ENCODE measurements at regions not wholly inside any gene's neighbourhood (a gene's known extent, or its start where the extent isn't known, plus 50 kb on each side); places are given as distances from the start of the nearest gene placed in this dataset.

DNA sequence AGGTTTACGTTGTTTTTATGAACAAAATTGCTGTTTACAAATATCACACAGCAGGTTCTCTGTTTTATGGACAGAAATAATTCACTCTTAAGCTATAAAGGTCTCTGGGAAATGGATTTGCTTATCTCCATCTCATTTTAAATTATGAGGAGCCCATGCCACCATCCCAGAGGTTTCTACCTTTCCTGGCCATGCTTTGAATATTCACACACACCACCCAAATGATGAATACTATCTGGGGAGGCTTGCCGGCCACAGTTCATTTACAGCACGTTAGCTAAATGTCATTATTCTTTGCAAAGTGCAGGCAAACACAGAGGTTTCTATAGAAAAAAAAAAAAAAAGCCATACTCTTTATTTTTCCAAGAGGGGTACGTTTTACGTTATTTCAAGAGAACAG, 1446.7 kb downstream of the FAM181B start:
- no peak for TF ChIP-seq NFIC (IDR thresholded peaks at IDR 0.05)
- TF ChIP-seq, protein P1, sequence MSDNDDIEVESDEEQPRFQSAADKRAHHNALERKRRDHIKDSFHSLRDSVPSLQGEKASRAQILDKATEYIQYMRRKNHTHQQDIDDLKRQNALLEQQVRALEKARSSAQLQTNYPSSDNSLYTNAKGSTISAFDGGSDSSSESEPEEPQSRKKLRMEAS (IDR thresholded peaks at IDR 0.05) = no peak
- no peak for TF ChIP-seq ZBTB7A (IDR thresholded peaks at IDR 0.05; ENCODE audit: low read depth)
- no peak for TF ChIP-seq EP300 (IDR thresholded peaks at IDR 0.05; ENCODE audit: borderline replicate concordance)
- TF ChIP-seq, protein P2, sequence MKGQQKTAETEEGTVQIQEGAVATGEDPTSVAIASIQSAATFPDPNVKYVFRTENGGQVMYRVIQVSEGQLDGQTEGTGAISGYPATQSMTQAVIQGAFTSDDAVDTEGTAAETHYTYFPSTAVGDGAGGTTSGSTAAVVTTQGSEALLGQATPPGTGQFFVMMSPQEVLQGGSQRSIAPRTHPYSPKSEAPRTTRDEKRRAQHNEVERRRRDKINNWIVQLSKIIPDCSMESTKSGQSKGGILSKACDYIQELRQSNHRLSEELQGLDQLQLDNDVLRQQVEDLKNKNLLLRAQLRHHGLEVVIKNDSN (IDR thresholded peaks at IDR 0.05) = no peak
- TF ChIP-seq TAF1 (IDR thresholded peaks at IDR 0.05; ENCODE audit: low read depth) = no peak
- TF ChIP-seq TCF12 (IDR thresholded peaks at IDR 0.05; ENCODE audit: low read depth) = no peak
- TF ChIP-seq CEBPB (IDR thresholded peaks at IDR 0.05) = no peak
- TF ChIP-seq TEAD4 (IDR thresholded peaks at IDR 0.05) = no peak
- TF ChIP-seq, protein P3, sequence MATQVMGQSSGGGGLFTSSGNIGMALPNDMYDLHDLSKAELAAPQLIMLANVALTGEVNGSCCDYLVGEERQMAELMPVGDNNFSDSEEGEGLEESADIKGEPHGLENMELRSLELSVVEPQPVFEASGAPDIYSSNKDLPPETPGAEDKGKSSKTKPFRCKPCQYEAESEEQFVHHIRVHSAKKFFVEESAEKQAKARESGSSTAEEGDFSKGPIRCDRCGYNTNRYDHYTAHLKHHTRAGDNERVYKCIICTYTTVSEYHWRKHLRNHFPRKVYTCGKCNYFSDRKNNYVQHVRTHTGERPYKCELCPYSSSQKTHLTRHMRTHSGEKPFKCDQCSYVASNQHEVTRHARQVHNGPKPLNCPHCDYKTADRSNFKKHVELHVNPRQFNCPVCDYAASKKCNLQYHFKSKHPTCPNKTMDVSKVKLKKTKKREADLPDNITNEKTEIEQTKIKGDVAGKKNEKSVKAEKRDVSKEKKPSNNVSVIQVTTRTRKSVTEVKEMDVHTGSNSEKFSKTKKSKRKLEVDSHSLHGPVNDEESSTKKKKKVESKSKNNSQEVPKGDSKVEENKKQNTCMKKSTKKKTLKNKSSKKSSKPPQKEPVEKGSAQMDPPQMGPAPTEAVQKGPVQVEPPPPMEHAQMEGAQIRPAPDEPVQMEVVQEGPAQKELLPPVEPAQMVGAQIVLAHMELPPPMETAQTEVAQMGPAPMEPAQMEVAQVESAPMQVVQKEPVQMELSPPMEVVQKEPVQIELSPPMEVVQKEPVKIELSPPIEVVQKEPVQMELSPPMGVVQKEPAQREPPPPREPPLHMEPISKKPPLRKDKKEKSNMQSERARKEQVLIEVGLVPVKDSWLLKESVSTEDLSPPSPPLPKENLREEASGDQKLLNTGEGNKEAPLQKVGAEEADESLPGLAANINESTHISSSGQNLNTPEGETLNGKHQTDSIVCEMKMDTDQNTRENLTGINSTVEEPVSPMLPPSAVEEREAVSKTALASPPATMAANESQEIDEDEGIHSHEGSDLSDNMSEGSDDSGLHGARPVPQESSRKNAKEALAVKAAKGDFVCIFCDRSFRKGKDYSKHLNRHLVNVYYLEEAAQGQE (IDR thresholded peaks at IDR 0.05; ENCODE audit: low read depth) = no peak
- TF ChIP-seq CREB1 (IDR thresholded peaks at IDR 0.05; ENCODE audit: low read depth) = no peak
- TF ChIP-seq EGR1 (IDR thresholded peaks at IDR 0.05) = no peak
- no peak for TF ChIP-seq FOXM1 (IDR thresholded peaks at IDR 0.05; ENCODE audit: borderline replicate concordance, low read depth)
- TF ChIP-seq RAD21 (IDR thresholded peaks at IDR 0.05; ENCODE audit: low read depth) = no peak
- no peak for TF ChIP-seq YY1 (IDR thresholded peaks at IDR 0.05; ENCODE audit: low read depth)

DNA sequence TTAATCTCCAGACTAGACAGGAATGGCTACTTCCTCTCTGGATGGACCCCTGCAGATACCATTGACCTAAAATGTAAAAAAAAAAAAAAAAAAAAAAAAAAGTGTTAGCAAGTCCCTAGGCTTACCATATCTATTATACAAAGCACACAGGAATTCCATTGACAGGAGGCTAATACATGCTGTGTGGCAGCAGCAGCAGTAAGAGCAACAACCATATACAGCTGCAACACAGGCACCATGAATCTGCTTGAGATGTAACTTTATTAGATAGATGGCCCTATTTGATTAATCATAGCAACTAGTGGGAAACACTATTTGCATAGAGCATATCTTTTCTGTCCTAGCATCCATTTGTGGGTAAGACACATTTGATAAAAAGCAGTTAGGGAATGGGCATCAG, 1447.1 kb downstream of the FAM181B start:
- no peak for TF ChIP-seq TEAD4 (IDR thresholded peaks at IDR 0.05)
- no peak for TF ChIP-seq ZBTB7A (IDR thresholded peaks at IDR 0.05; ENCODE audit: low read depth)
- no peak for TF ChIP-seq NFIC (IDR thresholded peaks at IDR 0.05)
- TF ChIP-seq FOXM1 (IDR thresholded peaks at IDR 0.05; ENCODE audit: borderline replicate concordance, low read depth) = no peak

DNA sequence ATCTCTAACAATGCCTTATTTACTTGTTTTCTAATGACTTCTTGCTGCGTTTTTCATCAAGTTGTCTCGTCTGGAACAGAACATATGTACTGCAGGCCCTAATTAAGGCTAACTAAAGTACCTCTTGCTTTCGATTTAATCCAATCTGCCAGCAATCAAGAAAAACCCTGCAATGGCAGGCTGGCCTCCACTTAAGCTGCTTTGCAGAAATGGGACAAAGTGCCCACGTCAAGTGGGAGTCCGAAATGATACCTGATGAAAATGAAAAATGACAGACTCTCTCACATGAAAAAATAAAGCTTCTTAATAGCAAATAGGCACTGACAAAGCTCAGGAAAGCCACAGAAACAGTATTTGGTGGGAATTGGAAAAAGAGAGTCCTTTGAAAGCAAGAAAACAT, 1454.7 kb downstream of the FAM181B start:
- no peak for TF ChIP-seq YY1 (IDR thresholded peaks at IDR 0.05; ENCODE audit: low read depth)
- no peak for TF ChIP-seq NFIC (IDR thresholded peaks at IDR 0.05)
- no peak for TF ChIP-seq RAD21 (IDR thresholded peaks at IDR 0.05; ENCODE audit: low read depth)

DNA sequence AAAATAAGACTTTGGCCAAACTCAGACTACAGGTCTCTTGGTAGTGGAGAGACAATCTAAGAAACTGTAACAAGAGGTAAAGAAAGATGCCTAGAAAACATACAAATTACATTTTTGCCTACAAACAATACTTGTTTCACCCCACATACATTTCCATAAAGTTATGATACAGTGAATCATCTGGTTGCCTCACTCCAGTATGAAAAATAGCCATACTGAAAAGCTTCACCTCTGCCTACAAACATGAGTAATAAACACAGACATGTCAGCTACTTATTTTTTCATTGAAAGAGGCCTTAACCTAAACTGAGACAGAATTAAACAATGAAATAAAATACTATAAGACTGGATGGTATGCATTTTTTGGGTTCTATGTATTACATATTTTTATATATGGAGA, 1463.0 kb downstream of the FAM181B start:
- TF ChIP-seq ZBTB7A (IDR thresholded peaks at IDR 0.05; ENCODE audit: low read depth) = no peak
- no peak for TF ChIP-seq RAD21 (IDR thresholded peaks at IDR 0.05; ENCODE audit: low read depth)

DNA sequence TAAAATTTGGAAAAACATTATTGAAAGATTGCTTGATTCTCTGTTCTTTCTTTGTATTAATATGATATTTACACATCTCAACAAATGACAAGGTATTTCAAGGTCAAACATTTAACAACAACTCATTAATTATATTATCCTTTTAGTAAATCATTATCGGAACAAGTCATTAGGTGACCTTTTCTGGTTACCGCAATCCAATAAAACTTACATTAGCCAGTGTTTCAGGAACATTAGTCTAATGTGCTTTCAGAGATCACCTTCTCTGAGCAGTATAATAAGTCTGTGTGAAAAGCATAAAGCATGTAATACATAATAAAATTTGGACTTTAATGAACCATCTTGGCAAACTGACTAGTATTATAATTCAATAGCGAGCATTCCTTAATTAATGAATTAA, 1466.4 kb downstream of the FAM181B start:
- TF ChIP-seq TCF12 (IDR thresholded peaks at IDR 0.05; ENCODE audit: low read depth) (no peak), CEBPB (IDR thresholded peaks at IDR 0.05) (no peak), CREB1 (IDR thresholded peaks at IDR 0.05; ENCODE audit: low read depth) (no peak), YY1 (IDR thresholded peaks at IDR 0.05; ENCODE audit: low read depth) (no peak), ZBTB7A (IDR thresholded peaks at IDR 0.05; ENCODE audit: low read depth) (no peak), NFIC (IDR thresholded peaks at IDR 0.05) (no peak), EGR1 (IDR thresholded peaks at IDR 0.05) (no peak)

DNA sequence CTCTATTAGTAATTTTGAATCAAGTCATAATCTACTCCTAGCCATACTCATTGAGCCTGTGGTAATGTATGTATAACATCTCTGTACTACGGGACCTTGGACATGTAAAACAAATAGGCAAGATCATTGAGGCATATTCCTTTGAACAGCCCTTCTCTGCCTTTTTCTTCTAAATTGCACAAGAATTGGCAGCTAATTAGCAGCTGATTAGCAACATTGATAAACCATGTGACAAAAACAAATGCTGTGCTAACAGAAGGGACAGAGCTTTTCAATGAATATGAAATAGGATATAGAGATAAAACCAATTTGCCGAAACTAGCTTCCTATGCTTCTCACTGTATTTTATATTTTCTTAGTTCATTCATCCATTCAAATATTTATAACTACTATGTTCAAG, 1474.2 kb downstream of the FAM181B start:
- TF ChIP-seq EP300 (IDR thresholded peaks at IDR 0.05; ENCODE audit: borderline replicate concordance) (no peak), TAF1 (IDR thresholded peaks at IDR 0.05; ENCODE audit: low read depth) (no peak), NFIC (IDR thresholded peaks at IDR 0.05) (no peak)
- TF ChIP-seq, protein P1 (IDR thresholded peaks at IDR 0.05) = no peak

DNA sequence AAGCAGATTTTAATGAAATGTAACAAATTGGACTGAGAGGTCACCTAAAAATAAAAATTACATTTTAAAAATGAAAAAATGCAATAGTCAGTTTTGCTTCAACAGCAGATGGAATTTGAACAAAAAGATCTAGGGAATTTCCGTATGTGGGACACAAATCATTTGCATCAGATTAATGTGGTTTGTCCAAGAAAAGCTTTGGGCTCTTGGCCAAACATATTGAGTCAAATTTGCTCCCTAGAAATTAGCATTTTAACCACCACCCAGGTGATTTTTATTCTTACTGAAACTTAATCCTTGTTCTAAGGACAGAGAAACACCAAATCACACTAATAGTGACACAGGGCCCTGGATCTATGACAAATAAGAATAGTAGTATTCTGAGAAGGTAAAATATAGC, 1477.8 kb downstream of the FAM181B start:
- TF ChIP-seq CREB1 (IDR thresholded peaks at IDR 0.05; ENCODE audit: low read depth) = no peak
- TF ChIP-seq, protein P1 (IDR thresholded peaks at IDR 0.05) = no peak
- TF ChIP-seq RAD21 (IDR thresholded peaks at IDR 0.05; ENCODE audit: low read depth) = no peak
- TF ChIP-seq CEBPB (IDR thresholded peaks at IDR 0.05) = no peak
- no peak for TF ChIP-seq FOXM1 (IDR thresholded peaks at IDR 0.05; ENCODE audit: borderline replicate concordance, low read depth)

DNA sequence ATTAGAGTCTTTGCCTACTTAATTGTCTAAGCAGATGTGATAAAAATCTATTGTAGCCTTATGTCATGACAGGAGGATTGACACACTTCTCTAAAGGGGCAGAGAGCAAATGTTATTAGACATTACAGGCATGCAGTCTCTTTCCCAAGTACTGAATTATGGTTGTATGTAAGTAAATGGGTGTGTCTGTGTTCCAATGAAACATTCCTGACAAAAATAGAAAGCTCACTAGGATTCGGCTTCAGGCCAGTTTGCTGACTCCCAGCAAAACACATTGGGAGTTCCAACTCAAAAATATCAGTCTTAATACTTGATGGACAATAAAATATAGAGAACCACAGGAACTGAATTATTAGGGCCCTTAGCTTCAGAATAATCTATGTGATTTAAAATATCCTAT, 1480.4 kb downstream of the FAM181B start:
- TF ChIP-seq, protein P1 (IDR thresholded peaks at IDR 0.05) = no peak
- TF ChIP-seq YY1 (IDR thresholded peaks at IDR 0.05; ENCODE audit: low read depth) (no peak), CEBPB (IDR thresholded peaks at IDR 0.05) (no peak), RAD21 (IDR thresholded peaks at IDR 0.05; ENCODE audit: low read depth) (no peak), EP300 (IDR thresholded peaks at IDR 0.05; ENCODE audit: borderline replicate concordance) (no peak), TAF1 (IDR thresholded peaks at IDR 0.05; ENCODE audit: low read depth) (no peak), FOXM1 (IDR thresholded peaks at IDR 0.05; ENCODE audit: borderline replicate concordance, low read depth) (no peak)
- TF ChIP-seq, protein P2 (IDR thresholded peaks at IDR 0.05) = no peak

Measured in Ishikawa (cell line).